HepG2 (cell line): ENCODE measurements at regions not wholly inside any gene's neighbourhood (a gene's known extent, or its start where the extent isn't known, plus 50 kb on each side); places are given as distances from the start of the nearest gene placed in this dataset.

Experiments used
- ATM ChIP-seq: fragments of 450-650 bp; IDR thresholded peaks from 2 replicates; pipeline ENCODE4 v1.7.1; 2017; ENCODE audit warnings: mild to moderate bottlenecking, borderline replicate concordance
- ETV6 ChIP-seq: sonication (generic); formaldehyde crosslinking; conservative IDR thresholded peaks from 2 replicates; pipeline ENCODE4 v1.4.0; 2020; ENCODE audit warnings: missing genetic modification reagents
- HCFC1 ChIP-seq: fragments of 150-350 bp; IDR thresholded peaks from 2 replicates; pipeline ENCODE4 v1.6.1; 2014; ENCODE audit warnings: low read depth, low read length
- HNRNPLL ChIP-seq: fragments of 200-400 bp; formaldehyde crosslinking; IDR thresholded peaks from 2 replicates; pipeline ENCODE4 v1.6.1; 2017; ENCODE audit warnings: mild to moderate bottlenecking, low read depth, low read length; ENCODE audit not compliant: poor library complexity, severe bottlenecking
- IKZF1 ChIP-seq: fragments of 450-650 bp; IDR thresholded peaks from 2 replicates; pipeline ENCODE4 v1.7.1; 2016
- JUN ChIP-seq: sonication (generic); formaldehyde crosslinking; IDR thresholded peaks from 2 replicates; pipeline ENCODE4 v1.4.0; 2020; ENCODE audit warnings: mild to moderate bottlenecking, missing genetic modification reagents
- POLR2A ChIP-seq, 2 experiments: IDR thresholded peaks; 2 replicates each; pipeline ENCODE4 v1.6.1; 2011; ENCODE audit warnings: low read depth in 2 of 2, low read length in 2 of 2, mild to moderate bottlenecking in 1 of 2, moderate library complexity in 1 of 2; ENCODE audit not compliant: insufficient read depth in 1 of 2
- SNAI1 ChIP-seq: sonication (generic); formaldehyde crosslinking; IDR thresholded peaks from 2 replicates; pipeline ENCODE4 v1.5.0; 2020; ENCODE audit warnings: mild to moderate bottlenecking, missing genetic modification reagents, borderline replicate concordance
- ZNF550 ChIP-seq: sonication (generic); formaldehyde crosslinking; IDR thresholded peaks from 2 replicates; pipeline ENCODE4 v1.4.0; 2020; ENCODE audit warnings: mild to moderate bottlenecking, missing genetic modification reagents, borderline replicate concordance
- ZNF563 ChIP-seq: sonication (generic); formaldehyde crosslinking; IDR thresholded peaks from 2 replicates; pipeline ENCODE4 v1.8.0; 2022; ENCODE audit warnings: mild to moderate bottlenecking, moderate library complexity, missing genetic modification reagents
- ZNF703 ChIP-seq: sonication (generic); formaldehyde crosslinking; IDR thresholded peaks from 2 replicates; pipeline ENCODE4 v1.5.1; 2020; ENCODE audit warnings: missing genetic modification reagents, mild to moderate bottlenecking, moderate library complexity, borderline replicate concordance
- ZNF766 ChIP-seq: sonication (generic); formaldehyde crosslinking; IDR thresholded peaks from 2 replicates; pipeline ENCODE4 v1.5.0; 2020; ENCODE audit warnings: missing genetic modification reagents, borderline replicate concordance
- TF ChIP-seq, protein P1 (sequence below): sonication (generic); formaldehyde crosslinking; IDR thresholded peaks from 2 replicates; pipeline ENCODE4 v1.8.1; 2023; ENCODE audit warnings: missing genetic modification reagents, inconsistent platforms, borderline replicate concordance
- TF ChIP-seq, protein P2 (sequence below): sonication (generic); formaldehyde crosslinking; IDR thresholded peaks from 2 replicates; pipeline ENCODE4 v1.5.0; 2020; ENCODE audit warnings: mild to moderate bottlenecking, missing genetic modification reagents, moderate library complexity

- TF ChIP-seq ZNF563 (CRISPR knock-in tag): no peak
- TF ChIP-seq ZNF766 (CRISPR knock-in tag): no peak
- TF ChIP-seq SNAI1 (CRISPR knock-in tag): no peak
- TF ChIP-seq ETV6 (CRISPR knock-in tag): no peak
- TF ChIP-seq, protein P1, sequence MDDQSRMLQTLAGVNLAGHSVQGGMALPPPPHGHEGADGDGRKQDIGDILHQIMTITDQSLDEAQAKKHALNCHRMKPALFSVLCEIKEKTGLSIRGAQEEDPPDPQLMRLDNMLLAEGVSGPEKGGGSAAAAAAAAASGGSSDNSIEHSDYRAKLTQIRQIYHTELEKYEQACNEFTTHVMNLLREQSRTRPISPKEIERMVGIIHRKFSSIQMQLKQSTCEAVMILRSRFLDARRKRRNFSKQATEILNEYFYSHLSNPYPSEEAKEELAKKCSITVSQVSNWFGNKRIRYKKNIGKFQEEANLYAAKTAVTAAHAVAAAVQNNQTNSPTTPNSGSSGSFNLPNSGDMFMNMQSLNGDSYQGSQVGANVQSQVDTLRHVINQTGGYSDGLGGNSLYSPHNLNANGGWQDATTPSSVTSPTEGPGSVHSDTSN: no peak
- TF ChIP-seq IKZF1: no peak
- TF ChIP-seq, protein P2, sequence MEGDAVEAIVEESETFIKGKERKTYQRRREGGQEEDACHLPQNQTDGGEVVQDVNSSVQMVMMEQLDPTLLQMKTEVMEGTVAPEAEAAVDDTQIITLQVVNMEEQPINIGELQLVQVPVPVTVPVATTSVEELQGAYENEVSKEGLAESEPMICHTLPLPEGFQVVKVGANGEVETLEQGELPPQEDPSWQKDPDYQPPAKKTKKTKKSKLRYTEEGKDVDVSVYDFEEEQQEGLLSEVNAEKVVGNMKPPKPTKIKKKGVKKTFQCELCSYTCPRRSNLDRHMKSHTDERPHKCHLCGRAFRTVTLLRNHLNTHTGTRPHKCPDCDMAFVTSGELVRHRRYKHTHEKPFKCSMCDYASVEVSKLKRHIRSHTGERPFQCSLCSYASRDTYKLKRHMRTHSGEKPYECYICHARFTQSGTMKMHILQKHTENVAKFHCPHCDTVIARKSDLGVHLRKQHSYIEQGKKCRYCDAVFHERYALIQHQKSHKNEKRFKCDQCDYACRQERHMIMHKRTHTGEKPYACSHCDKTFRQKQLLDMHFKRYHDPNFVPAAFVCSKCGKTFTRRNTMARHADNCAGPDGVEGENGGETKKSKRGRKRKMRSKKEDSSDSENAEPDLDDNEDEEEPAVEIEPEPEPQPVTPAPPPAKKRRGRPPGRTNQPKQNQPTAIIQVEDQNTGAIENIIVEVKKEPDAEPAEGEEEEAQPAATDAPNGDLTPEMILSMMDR: no peak
- no peak for TF ChIP-seq HCFC1
- TF ChIP-seq ZNF703: no peak
- no peak for TF ChIP-seq ZNF550
- TF ChIP-seq POLR2A (IDR thresholded peaks at IDR 0.05; ENCODE audit: insufficient read depth in 1 of 2, low read depth in 2 of 2, low read length in 2 of 2): no peak
- no peak for TF ChIP-seq JUN (CRISPR knock-in tag)
- TF ChIP-seq ATM: no peak
- TF ChIP-seq HNRNPLL: no peak
These were observed 55.2 kb upstream of the TPTE start for GRCh38 chr21:10466200-10466599.
